ENCODE measurements at regions not wholly inside any gene's neighbourhood (a gene's known extent, or its start where the extent isn't known, plus 50 kb on each side); places are given as distances from the start of the nearest gene placed in this dataset.
"Not testable (repeated sequence)": the region's sequence is repeated elsewhere in the genome, so short reads cannot be mapped to it uniquely, and the experiment has no call there.

DNA sequence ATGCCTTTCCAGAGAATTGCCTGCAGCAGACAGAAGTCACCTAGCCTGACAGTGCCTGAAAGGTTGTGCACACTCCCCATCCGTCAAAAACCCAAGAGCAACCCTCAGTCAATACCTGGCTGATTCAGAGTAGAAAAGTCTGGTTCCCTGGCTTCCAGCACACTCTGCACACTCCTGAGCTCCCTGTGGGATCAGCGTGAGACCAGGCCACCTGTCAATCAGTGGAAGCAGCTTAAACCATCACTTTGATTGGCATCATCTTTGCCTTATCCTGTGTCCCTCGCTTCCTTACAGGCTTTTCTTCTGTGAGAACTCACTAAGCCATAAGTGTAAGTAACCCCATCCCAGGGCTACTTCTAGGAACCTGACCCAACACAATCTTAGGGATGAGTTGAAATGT lies 109.8 kb downstream of the ACTL7B start:
- no peaks in the 10 kb centered on the region for H3K36me3 ChIP-seq
- DNase-seq: no peak

DNA sequence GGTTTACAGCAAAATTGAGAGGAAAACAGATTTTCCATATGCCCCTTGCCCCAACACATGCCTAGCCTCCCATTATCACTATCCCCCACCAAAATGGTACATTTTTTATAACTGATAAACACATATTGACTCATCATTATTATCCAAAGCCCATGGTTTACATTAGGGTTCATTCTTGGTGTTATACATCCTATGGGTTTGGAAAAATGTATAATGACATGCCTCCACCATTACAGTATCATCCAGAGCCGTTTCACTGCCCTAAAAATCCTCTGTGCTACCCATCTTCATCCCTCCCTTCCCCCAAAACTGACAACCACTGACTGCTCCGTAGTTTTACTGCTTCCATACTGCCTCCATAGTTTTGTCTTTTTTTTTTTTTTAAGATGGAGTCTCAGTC lies 111.1 kb downstream of the ACTL7B start:
- Histone ChIP-seq H3K9me3 (no peaks in the 10 kb centered on the region), H3K4me3 (no peak overlapping the region), H3K36me3 (no peaks in the 10 kb centered on the region), H3K27me3 (no peaks in the 10 kb centered on the region)
- no peak for DNase-seq

More for the DNA sequence above, 109.8 kb downstream of the ACTL7B start:
- Histone ChIP-seq H3K9me3 (no peaks in the 10 kb centered on the region), H3K27me3 (no peaks in the 10 kb centered on the region), H3K4me3 (no peak overlapping the region)

DNA sequence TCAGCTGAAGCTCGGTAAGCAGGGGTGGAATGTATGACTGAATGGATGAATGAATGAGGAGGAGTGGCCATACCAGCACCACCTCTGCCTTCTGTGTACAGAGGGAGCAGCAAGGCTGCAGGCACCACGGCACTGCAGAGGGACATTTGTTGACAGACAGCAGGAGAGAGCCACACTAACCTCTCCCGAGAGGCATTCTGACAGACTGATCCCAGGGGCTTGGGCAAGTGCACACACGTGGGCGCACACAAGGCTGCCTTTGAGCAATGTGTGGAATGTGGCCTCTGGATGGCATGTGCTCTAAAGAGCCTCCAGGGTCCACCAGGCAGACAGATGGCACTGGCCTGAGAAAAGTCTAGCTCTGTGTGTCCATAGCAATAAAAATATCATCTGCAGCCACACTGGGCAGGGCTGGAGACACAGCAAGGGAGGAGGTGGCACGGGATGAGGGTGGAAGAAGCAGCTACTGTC lies 111.8 kb downstream of the ACTL7B start:
- H3K36me3 ChIP-seq: no peaks in the 10 kb centered on the region
- DNase-seq: no peak

DNA sequence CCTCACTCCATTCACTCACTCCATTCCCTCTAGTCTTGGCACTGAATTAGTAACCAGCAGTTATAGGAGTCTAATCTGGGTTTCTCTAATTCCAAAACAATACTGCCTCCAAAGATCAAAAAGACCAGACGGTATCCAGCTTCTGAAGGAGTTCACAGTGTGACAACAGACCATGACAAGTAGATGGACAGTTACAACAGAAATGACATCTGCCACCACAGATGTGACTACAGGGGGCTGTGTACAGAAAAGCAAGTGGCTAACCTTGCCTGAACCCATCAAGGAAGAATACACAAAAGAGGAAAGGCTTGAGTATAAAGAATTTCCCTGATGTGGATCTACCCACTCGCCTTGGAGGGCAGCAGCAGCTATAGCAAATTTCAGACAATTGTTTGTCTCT lies 112.4 kb downstream of the ACTL7B start:
- Histone ChIP-seq H3K4me3 (no peak overlapping the region), H3K27me3 (no peaks in the 10 kb centered on the region), H3K9me3 (no peaks in the 10 kb centered on the region), H3K36me3 (no peaks in the 10 kb centered on the region)
- no peak for DNase-seq

More for the DNA sequence above, 111.8 kb downstream of the ACTL7B start:
- Histone ChIP-seq H3K27me3 (no peaks in the 10 kb centered on the region), H3K9me3 (no peaks in the 10 kb centered on the region), H3K4me3 (no peak overlapping the region)

DNA sequence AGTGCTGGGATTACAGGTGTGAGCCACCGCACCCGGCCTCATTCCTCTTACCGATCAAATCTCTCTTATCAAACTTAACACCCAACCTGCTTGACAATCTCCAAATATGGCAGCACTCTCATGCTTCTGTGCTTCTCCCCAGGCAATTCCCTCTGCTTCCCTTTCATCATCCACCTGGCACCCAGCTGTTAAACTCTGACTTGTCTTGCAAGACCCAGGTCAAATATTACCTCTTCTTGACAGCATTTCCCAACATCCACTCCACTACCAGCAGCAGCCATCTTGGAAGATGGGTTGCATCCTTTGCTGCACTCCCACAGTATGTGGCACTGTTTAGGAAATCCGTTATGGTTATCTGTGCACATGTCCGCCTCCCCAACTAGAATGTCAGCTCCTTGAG lies 113.6 kb downstream of the ACTL7B start:
- Histone ChIP-seq H3K27me3 (no peaks in the 10 kb centered on the region), H3K36me3 (no peaks in the 10 kb centered on the region), H3K4me3 (no peak overlapping the region), H3K9me3 (no peaks in the 10 kb centered on the region)
- DNase-seq: no peak

DNA sequence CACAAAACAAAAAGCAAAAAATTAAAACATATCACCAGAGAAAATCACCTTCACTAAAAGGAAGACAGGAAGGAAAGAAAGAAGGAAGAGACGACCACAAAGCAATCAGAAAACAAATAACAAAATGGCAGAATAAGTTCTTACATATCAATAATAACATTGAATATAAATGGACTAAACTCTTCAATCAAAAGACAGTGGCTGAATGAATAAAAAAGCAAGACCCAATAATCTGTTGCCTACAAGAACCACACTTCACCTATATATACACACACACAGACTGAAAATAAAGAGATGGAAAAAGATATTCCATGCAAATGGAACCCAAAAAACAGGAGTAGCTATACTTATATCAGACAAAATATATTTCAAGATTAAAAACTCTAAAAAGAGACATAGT lies 124.5 kb downstream of the ACTL7B start:
- not testable (repeated sequence) for H3K4me3 ChIP-seq, H3K36me3 ChIP-seq, H3K9me3 ChIP-seq, DNase-seq, H3K27me3 ChIP-seq

DNA sequence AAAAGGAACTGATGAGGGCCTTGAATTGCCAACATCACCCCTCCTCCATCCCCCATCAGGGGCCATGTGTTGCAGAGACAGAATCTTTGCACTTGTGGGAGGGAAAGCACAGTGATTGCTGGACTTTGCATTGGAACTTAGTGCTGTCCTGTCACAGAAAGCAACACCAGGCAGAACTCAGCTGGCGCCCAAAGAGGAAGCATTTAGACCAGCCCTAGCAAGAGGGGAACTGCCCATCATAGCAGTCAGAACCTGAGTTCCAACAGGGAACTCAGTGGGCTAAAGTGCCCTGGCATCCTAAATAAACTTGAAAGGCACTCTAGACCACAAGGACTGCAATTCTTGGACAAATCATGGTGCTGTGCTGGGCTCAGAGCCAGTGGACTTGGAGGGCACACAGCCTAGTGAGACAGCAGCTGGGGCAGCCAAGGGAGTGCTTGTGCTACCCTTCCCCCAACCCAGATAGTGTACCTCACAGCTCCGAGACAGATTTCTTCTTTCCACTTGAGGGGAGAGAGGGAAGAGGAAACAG lies 128.1 kb downstream of the ACTL7B start:
- no peak overlapping the region for H3K4me3 ChIP-seq
- no peaks in the 10 kb centered on the region for H3K27me3 ChIP-seq
- DNase-seq: peak; percentile 86
- peaks cover 8% of the 10 kb centered on the region for H3K9me3 ChIP-seq
- H3K36me3 ChIP-seq: no peaks in the 10 kb centered on the region

DNA sequence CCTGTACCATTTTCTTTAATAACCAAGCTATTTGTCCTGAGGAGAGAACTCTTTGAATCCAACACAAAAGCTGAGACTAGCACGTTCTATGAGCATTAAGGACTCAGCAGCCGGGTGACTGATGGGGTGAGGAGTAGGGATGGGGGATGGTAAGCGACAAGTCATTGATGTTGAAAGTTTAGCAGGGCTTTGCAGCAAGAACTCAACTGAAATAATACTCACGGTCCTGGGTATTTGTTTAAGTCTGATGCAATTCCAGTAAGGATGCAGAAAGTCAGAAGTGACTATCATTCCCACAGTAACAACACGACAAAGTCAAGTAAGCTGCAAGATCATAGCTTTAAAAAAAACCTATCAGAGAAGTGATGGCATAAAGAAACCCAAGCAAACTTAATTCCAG lies 131.1 kb downstream of the ACTL7B start:
- no peaks in the 10 kb centered on the region for H3K9me3 ChIP-seq
- DNase-seq: no peak
- no peaks in the 10 kb centered on the region for H3K27me3 ChIP-seq
- H3K36me3 ChIP-seq: no peaks in the 10 kb centered on the region
- no peak overlapping the region for H3K4me3 ChIP-seq

DNA sequence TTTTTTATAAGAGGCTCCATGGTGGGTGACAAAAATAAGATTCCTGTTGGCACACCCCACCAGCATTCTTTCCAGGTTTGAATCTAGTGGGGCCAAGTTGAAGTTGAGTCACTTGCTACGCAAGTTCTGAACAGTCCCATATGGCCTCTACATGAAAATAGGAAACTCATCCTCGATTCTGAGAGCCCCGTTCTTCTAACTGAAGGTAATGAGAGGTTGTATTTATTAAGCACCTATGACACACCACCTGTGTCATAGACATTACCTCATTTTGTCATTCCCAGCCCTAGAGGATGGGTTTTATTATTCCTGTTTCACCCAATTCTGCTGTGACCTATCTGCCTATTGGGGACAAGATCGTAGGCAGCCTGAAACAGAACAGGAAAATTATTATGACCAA lies 131.7 kb downstream of the ACTL7B start:
- H3K36me3 ChIP-seq: no peaks in the 10 kb centered on the region
- H3K27me3 ChIP-seq: no peaks in the 10 kb centered on the region
- no peak overlapping the region for H3K4me3 ChIP-seq
- no peak for DNase-seq
- H3K9me3 ChIP-seq: no peaks in the 10 kb centered on the region

DNA sequence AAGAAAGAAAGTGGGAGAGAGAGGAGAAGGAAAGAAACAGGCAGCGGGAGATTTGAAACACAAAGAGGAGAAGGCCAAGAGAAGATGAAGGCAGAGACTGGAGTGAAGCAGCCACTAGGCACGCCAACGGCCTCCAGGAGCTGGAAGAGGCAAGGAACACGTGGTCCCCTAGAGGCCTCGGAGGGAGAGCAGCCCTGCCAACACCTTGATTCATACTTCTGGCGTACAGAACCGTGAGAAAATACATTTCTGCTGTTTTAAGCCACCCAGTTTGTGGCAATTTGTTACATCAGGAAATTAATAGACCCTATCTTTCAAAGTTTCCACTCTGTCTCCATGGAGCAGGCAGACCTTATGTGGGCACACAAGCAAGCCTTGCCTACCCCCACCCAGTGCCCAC lies 133.4 kb downstream of the ACTL7B start:
- Histone ChIP-seq H3K4me3 (no peak overlapping the region), H3K36me3 (no peaks in the 10 kb centered on the region), H3K9me3 (no peaks in the 10 kb centered on the region), H3K27me3 (no peaks in the 10 kb centered on the region)
- peak; percentile 81 for DNase-seq

DNA sequence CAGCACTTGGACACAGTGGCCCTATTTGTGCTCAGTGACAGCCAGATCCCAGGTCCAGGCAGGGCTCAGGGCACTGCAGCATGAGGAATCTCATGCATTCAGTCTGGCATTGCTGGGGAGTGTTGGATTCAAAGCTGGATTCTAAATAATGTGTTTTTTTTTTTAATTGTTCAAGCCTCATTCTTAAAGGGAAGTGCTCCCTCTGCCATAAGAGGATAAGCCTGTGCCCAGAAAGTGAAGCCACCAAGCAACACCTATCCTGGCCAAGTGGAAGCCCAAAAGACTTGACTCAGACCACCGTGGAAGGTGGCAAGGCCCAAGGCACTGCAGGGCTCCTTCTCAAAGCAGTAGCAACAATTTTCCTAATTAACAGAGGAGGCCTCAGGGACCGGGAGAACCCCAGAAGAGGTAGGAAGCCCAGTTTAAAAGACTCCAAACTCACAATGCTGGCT lies 135.6 kb downstream of the ACTL7B start:
- Histone ChIP-seq H3K9me3 (no peaks in the 10 kb centered on the region), H3K27me3 (no peaks in the 10 kb centered on the region), H3K36me3 (no peaks in the 10 kb centered on the region), H3K4me3 (no peak overlapping the region)
- no peak for DNase-seq

DNA sequence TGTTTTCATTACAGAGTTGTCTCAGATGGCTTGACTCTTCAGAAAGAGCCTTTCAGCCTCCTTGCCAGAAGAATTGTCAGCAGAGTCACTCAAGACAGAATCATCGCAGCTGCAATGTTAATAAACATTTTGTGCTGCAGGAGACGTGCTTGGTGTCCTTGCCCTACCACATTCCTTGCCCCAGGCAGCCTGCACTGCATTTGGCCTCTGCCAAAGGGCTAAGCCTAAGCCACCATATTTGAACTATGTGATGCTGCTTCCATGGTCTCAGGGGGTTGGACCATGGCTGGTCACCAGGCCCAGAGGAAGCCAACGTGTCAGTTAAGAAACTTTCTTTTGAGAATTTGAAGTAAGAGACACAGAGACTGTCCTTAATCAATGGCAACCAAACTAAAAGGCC lies 145.4 kb downstream of the ACTL7B start:
- no peak for DNase-seq
- no peaks in the 10 kb centered on the region for H3K36me3 ChIP-seq
- no peaks in the 10 kb centered on the region for H3K9me3 ChIP-seq
- no peaks in the 10 kb centered on the region for H3K27me3 ChIP-seq
- no peak overlapping the region for H3K4me3 ChIP-seq

DNA sequence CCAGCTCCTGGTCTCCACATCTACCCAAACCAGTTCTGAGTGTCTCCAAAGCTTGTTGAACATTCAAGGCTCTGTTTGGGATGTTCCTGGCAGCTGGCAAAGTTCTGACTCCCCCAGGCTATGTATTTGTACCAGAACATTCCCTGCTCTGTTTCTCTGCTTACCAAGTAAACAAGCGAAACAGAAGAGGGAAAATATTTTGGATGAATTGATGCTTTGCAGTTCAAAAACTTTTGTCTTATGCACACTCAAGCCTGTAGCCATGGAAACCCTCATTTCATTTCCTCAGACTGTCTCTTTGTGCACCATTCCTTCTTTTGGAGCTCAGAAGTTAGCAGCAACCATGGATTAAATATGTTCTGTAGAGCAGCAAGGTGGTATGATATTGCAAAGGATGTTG lies 145.8 kb downstream of the ACTL7B start:
- Histone ChIP-seq H3K9me3 (no peaks in the 10 kb centered on the region), H3K4me3 (no peak overlapping the region), H3K36me3 (no peaks in the 10 kb centered on the region), H3K27me3 (no peaks in the 10 kb centered on the region)
- no peak for DNase-seq

DNA sequence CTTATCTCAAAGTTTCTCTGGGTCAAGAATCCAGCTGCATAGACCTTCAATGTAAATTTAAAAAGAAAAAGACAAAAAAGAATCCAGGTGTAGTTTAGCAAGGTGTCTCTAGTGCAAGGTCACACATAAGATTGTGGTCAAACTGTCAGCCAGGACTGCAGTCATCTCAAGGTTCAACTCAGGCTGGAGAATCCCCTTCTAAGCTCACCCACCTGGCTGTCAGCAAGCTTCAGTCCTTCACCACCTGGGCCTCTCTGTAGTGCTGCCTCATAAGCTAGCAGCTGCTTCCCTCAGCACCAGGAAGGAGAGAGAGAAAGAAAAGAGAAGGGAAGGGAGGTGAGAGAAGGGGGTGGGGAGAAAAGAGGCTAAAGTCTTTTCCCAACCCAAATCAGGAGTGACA lies 146.7 kb downstream of the ACTL7B start:
- no peak overlapping the region for H3K4me3 ChIP-seq
- no peak for DNase-seq
- H3K27me3 ChIP-seq: no peaks in the 10 kb centered on the region

DNA sequence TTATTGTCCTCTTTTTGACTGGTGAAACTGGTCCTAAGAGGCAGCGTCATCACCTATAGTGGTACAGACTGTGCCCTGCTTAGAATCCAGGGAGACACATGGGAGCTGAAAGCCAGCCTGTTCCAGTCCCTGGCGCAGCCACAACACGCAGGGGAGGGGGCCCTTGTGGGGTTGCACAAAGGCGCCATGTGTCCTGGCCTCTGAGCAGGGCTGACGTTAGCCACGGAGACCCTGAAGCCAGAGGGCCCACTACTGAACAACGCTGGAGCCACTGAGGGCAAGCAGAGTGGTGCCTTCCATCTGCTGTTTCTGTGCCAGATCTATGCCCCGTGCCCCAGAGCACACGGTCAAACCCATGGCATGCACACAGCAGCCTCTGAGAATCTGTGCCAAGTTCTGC lies 147.3 kb downstream of the ACTL7B start:
- no peaks in the 10 kb centered on the region for H3K27me3 ChIP-seq
- no peaks in the 10 kb centered on the region for H3K36me3 ChIP-seq
- DNase-seq: no peak
- no peak overlapping the region for H3K4me3 ChIP-seq
- no peaks in the 10 kb centered on the region for H3K9me3 ChIP-seq

More for the DNA sequence above, 146.7 kb downstream of the ACTL7B start:
- no peaks in the 10 kb centered on the region for H3K9me3 ChIP-seq
- no peaks in the 10 kb centered on the region for H3K36me3 ChIP-seq

DNA sequence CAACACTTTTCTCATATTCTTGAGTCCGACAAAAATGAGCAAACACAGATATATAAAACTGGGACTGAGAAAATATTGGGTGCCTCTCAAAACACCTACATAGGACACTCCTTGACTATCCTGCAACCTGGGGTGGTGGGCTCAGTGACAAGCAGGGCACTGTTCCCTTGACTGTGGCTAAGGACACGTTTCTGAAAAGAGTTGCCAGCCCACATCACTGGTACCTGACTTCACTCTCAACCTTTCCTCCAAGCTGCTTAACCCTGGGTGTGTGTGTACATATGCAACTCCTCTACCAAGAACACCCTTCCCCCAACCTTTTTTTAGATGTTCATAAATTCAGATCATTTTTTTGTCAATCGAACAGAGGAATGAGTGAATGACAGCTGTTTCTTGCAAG lies 148.7 kb downstream of the ACTL7B start:
- no peak for DNase-seq
- Histone ChIP-seq H3K27me3 (no peaks in the 10 kb centered on the region), H3K9me3 (no peaks in the 10 kb centered on the region), H3K4me3 (no peak overlapping the region), H3K36me3 (no peaks in the 10 kb centered on the region)

DNA sequence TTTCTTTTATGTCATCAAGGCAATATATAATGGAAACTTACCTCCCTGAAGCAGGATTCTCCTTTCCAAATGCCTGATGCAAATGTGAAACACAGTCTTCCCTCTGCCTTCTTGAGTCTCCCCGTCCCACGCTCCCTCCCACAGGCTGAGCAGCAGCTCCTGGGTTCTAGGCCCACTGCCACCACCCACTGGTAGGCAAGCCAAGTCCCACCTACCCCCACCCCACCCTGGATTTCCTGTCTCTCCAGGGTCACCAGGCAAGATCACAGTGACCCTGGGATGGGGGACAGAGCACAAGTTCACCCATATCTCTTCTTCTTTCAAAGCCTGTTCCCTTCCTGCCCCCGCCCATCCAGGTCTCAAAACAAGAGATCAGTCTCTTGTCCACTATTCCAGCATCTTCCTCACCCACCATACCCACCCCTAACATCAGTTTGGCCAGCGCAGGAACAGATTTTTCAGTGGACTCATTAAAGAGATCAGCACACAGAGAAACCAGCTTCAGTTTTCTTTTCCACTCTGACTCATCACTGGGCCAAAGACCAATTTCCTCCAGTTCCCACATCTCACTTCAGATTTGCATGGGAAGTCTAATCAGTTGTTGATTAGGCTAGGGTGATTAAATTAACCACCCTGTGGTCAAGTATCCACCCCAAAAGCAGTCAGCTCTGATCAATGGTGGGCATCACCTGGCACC lies 151.5 kb downstream of the ACTL7B start:
- H3K36me3 ChIP-seq: no peaks in the 10 kb centered on the region
- H3K27me3 ChIP-seq: no peaks in the 10 kb centered on the region
- peak; percentile 14 for DNase-seq
- H3K4me3 ChIP-seq: no peak overlapping the region
- H3K9me3 ChIP-seq: no peaks in the 10 kb centered on the region

DNA sequence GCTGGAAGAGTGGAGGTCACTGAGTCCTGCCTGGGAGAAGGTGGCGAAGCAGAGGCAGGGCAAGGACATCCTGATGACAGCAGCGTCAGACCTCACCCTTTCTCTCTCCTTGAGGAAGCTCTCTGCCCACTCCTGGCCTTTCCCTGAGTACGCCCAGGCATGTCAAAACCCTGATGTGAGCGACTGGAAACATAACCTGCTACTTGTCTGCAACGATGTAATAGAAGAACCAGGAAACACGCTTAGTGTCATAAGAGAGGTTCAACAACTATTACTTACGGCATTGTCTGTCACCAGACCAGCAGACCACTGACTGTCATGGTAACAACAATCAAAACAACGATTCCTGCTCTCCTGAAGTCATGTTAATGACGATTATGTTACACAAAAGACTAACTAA lies 152.4 kb downstream of the ACTL7B start:
- no peaks in the 10 kb centered on the region for H3K9me3 ChIP-seq
- H3K27me3 ChIP-seq: no peaks in the 10 kb centered on the region
- no peaks in the 10 kb centered on the region for H3K36me3 ChIP-seq
- DNase-seq: no peak
- no peak overlapping the region for H3K4me3 ChIP-seq
